D721Med (cell line): ENCODE measurements at regions not wholly inside any gene's neighbourhood (a gene's known extent, or its start where the extent isn't known, plus 50 kb on each side); places are given as distances from the start of the nearest gene placed in this dataset.

Experiments used
- DNase-seq: peaks from one replicate; pipeline ENCODE4 v3.0.0; 2011; ENCODE audit warnings: low spot score; ENCODE audit not compliant: insufficient read length
- FAIRE-seq: peaks from 2 replicates; lab custom pipeline; 2011; peaks lifted over from hg19 to GRCh38; lab: Jason Lieb, UNC
- CTCF ChIP-seq: IDR thresholded peaks from 2 replicates; pipeline ENCODE4 v1.5.1; 2012; ENCODE audit warnings: mild to moderate bottlenecking, control low read depth; ENCODE audit not compliant: insufficient read depth; ENCODE audit errors: missing control alignments

GRCh38 chr10:29034592-29034991 is 254.3 kb upstream of the LYZL1 start:
- FAIRE-seq (no peak), DNase-seq (no peak)
- no peak for TF ChIP-seq CTCF

- FAIRE-seq (no peak), DNase-seq (no peak)
- no peak for TF ChIP-seq CTCF
Measured at GRCh38 chr10:29035721-29036120, 253.1 kb upstream of the LYZL1 start.

- TF ChIP-seq CTCF: no peak
- FAIRE-seq (no peak), DNase-seq (no peak)
Measured at GRCh38 chr10:29037348-29038113, 251.3 kb upstream of the LYZL1 start.

GRCh38 chr10:29039091-29039490 is 249.8 kb upstream of the LYZL1 start:
- no peak for FAIRE-seq
- no peak for TF ChIP-seq CTCF
- DNase-seq: no peak

- no peak for FAIRE-seq
- TF ChIP-seq CTCF: no peak
- no peak for DNase-seq
Measured at GRCh38 chr10:29039677-29040189, 249.1 kb upstream of the LYZL1 start.

GRCh38 chr10:29041616-29042015 is 247.3 kb upstream of the LYZL1 start:
- DNase-seq (no peak), FAIRE-seq (no peak)
- no peak for TF ChIP-seq CTCF

- no peak for TF ChIP-seq CTCF
- no peak for FAIRE-seq
- DNase-seq: no peak
Measured at GRCh38 chr10:29048506-29048905, 240.4 kb upstream of the LYZL1 start.
